ENCODE measurements at regions not wholly inside any gene's neighbourhood (a gene's known extent, or its start where the extent isn't known, plus 50 kb on each side); places are given as distances from the start of the nearest gene placed in this dataset.

- TF ChIP-seq, protein P1, sequence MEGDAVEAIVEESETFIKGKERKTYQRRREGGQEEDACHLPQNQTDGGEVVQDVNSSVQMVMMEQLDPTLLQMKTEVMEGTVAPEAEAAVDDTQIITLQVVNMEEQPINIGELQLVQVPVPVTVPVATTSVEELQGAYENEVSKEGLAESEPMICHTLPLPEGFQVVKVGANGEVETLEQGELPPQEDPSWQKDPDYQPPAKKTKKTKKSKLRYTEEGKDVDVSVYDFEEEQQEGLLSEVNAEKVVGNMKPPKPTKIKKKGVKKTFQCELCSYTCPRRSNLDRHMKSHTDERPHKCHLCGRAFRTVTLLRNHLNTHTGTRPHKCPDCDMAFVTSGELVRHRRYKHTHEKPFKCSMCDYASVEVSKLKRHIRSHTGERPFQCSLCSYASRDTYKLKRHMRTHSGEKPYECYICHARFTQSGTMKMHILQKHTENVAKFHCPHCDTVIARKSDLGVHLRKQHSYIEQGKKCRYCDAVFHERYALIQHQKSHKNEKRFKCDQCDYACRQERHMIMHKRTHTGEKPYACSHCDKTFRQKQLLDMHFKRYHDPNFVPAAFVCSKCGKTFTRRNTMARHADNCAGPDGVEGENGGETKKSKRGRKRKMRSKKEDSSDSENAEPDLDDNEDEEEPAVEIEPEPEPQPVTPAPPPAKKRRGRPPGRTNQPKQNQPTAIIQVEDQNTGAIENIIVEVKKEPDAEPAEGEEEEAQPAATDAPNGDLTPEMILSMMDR (IDR thresholded peaks at IDR 0.05; ENCODE audit: insufficient read depth, low read length, missing control alignments): no peak
- ChIA-PET POLR2A (no interaction called here), CTCF (no interaction called here)
- no peak overlapping the region for H3K4me3 ChIP-seq (ENCODE audit: low read depth, low read length)
- DNase-seq (ENCODE audit: low read depth, low spot score): no peak
These were observed 331.3 kb upstream of the EEF2KMT start for GRCh38 chr16:5428932-5429331.

DNA sequence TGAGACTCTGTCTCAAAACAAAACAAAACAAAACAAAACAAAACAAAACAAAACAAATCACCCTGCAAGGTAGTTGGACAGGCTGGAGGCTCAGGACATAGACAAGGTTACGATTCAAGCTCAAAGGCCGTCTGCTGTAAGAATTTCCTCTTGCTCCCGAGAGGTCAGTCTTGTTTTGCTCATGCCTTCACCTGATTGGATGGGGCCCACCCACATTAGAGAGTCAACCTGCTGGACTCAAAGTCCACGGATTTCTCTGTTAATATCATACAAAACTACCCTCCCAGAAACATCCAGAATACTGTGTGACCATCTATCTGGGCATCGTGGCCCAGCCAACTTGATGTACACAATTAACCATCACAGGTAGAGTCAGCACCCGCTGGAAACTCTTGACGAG, 330.0 kb upstream of the EEF2KMT start:
- no peak for DNase-seq (ENCODE audit: low read depth, low spot score)
- POLR2A ChIA-PET: no interaction called here
- TF ChIP-seq, protein P1 (IDR thresholded peaks at IDR 0.05; ENCODE audit: insufficient read depth, low read length, missing control alignments): no peak
- CTCF ChIA-PET: no interaction called here
- no peak overlapping the region for H3K4me3 ChIP-seq (ENCODE audit: low read depth, low read length)

- CTCF ChIA-PET: no interaction called here
- no peak for DNase-seq (ENCODE audit: low read depth, low spot score)
- POLR2A ChIA-PET: no interaction called here
- TF ChIP-seq, protein P1 (IDR thresholded peaks at IDR 0.05; ENCODE audit: insufficient read depth, low read length, missing control alignments): no peak
- H3K4me3 ChIP-seq (ENCODE audit: low read depth, low read length): no peak overlapping the region
These were observed 325.3 kb upstream of the EEF2KMT start for GRCh38 chr16:5422643-5423496.

DNA sequence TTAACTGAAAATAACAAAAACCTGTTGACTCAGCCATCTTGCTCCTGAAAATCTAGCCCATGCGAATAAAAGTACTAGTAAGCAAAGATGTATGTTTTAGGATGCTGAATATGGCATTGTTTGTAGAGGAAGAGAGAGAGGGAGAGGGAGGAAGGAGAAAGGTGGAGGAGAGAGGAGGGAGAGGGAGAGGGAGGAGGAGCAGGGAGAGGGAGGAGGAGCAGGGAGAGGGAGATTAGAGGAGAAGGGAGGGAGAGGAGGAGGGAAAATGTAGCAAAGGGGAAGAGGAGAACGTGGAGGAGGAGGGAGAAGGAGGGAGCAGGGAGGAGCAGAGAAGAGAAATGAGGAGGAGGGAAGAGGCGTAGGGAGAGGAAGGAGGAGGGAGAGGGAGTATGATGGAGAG, 324.5 kb upstream of the EEF2KMT start:
- no peak for DNase-seq (ENCODE audit: low read depth, low spot score)
- no peak overlapping the region for H3K4me3 ChIP-seq (ENCODE audit: low read depth, low read length)
- TF ChIP-seq, protein P1 (IDR thresholded peaks at IDR 0.05; ENCODE audit: insufficient read depth, low read length, missing control alignments): no peak
- POLR2A ChIA-PET: no interaction called here
- CTCF ChIA-PET: no interaction called here

- H3K4me3 ChIP-seq (ENCODE audit: low read depth, low read length): no peak overlapping the region
- CTCF ChIA-PET: no interaction called here
- no peak for DNase-seq (ENCODE audit: low read depth, low spot score)
- POLR2A ChIA-PET: no interaction called here
- TF ChIP-seq, protein P1 (IDR thresholded peaks at IDR 0.05; ENCODE audit: insufficient read depth, low read length, missing control alignments): no peak
These were observed 318.4 kb upstream of the EEF2KMT start for GRCh38 chr16:5416013-5416412.

- CTCF ChIA-PET: no interaction called here
These were observed 317.5 kb upstream of the EEF2KMT start for GRCh38 chr16:5415123-5415522.

More at GRCh38 chr16:5415123-5415522, 317.5 kb upstream of the EEF2KMT start:
- POLR2A ChIA-PET: no interaction called here
- H3K4me3 ChIP-seq (ENCODE audit: low read depth, low read length): no peak overlapping the region
- DNase-seq (ENCODE audit: low read depth, low spot score): no peak
- TF ChIP-seq, protein P1 (IDR thresholded peaks at IDR 0.05; ENCODE audit: insufficient read depth, low read length, missing control alignments): no peak

All from AG04449 (cell line).